ENCODE measurements at regions not wholly inside any gene's neighbourhood (a gene's known extent, or its start where the extent isn't known, plus 50 kb on each side); places are given as distances from the start of the nearest gene placed in this dataset.
"Not testable (repeated sequence)": the region's sequence is repeated elsewhere in the genome, so short reads cannot be mapped to it uniquely, and the experiment has no call there.

GRCh38 chr5:62896121-62896893 is 317.7 kb downstream of the LRRC70 start:
- Histone ChIP-seq H3K27me3 (no peaks in the 10 kb centered on the region), H3K9me3 (no peaks in the 10 kb centered on the region), H3K4me3 (no peak overlapping the region), H3K27ac (no peak overlapping the region), H3K4me1 (no peaks in the 10 kb centered on the region), H3K36me3 (no peaks in the 10 kb centered on the region)
- TF ChIP-seq CTCF (IDR thresholded peaks at IDR 0.05): no peak
- intact Hi-C loops (cut with DNase I; ENCODE audit: low total_unique reads): no loop called here
- DNase-seq: no peak

DNA sequence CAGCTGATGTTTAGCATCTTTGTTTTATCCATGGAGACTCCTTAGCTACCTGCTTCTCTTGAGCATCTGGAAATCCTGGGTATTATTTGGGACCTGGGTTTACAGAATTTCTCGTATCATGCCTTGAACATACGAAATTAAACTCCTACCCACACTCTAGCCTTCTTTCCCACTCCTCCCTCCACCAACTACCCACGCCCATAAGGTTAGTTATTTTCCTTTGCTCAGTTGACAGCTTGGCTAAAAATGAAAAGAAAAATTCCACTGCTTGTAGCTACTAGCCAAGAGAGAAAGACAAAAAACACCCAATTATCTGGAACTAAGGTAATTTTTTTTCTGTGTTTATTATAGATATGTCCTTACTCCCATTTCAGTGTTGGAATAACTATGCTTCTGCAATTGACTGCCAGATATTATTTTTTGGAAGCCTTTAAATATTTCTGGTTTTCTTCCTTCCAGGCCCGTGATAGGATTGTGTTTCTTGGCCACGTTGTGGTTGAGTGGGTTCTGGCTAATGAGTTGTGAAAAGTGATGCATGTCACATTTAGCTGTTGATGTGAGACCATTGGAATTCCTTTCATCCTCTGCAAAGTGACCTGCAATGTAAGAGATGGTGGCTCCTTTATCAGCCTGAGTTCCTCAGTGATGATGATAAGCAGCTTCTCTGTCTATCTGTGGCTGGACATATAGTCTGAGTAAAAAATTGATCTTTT is 308.1 kb downstream of the LRRC70 start:
- Histone ChIP-seq H3K27ac (no peak overlapping the region), H3K36me3 (no peaks in the 10 kb centered on the region), H3K4me3 (no peak overlapping the region), H3K9me3 (no peaks in the 10 kb centered on the region), H3K4me1 (peaks cover 0 to 19% (median 2%) of the 10 kb centered on the region in 4 donors), H3K27me3 (no peaks in the 10 kb centered on the region)
- no peak for TF ChIP-seq CTCF (IDR thresholded peaks at IDR 0.05)
- intact Hi-C loops (cut with DNase I; ENCODE audit: low total_unique reads): no loop called here
- DNase-seq: no peak

- H3K9me3 ChIP-seq; H3K27me3 ChIP-seq; H3K36me3 ChIP-seq; H3K27ac ChIP-seq; DNase-seq; intact Hi-C loops (cut with DNase I; ENCODE audit: low total_unique reads); H3K4me3 ChIP-seq; H3K4me1 ChIP-seq: not testable (repeated sequence)
These were observed 258.7 kb downstream of the LRRC70 start for GRCh38 chr5:62837330-62837729.

GRCh38 chr5:62829604-62829986 is 251.0 kb downstream of the LRRC70 start:
- DNase-seq: no peak
- no peak for TF ChIP-seq CTCF (IDR thresholded peaks at IDR 0.05)
- H3K9me3 ChIP-seq: peaks cover 0 to 10% (median 0%) of the 10 kb centered on the region in 3 donors
- H3K27ac ChIP-seq: no peak overlapping the region
- H3K27me3 ChIP-seq: no peaks in the 10 kb centered on the region
- no peaks in the 10 kb centered on the region for H3K4me1 ChIP-seq
- H3K4me3 ChIP-seq: no peak overlapping the region
- intact Hi-C loops (cut with DNase I; ENCODE audit: low total_unique reads): no loop called here
- no peaks in the 10 kb centered on the region for H3K36me3 ChIP-seq

- DNase-seq: no peak
- TF ChIP-seq CTCF (IDR thresholded peaks at IDR 0.05): no peak
- Histone ChIP-seq H3K4me1 (no peaks in the 10 kb centered on the region), H3K27me3 (no peaks in the 10 kb centered on the region), H3K36me3 (no peaks in the 10 kb centered on the region), H3K4me3 (no peak overlapping the region), H3K9me3 (peaks cover 0 to 10% (median 0%) of the 10 kb centered on the region in 3 donors), H3K27ac (no peak overlapping the region)
- intact Hi-C loops (cut with DNase I; ENCODE audit: low total_unique reads): no loop called here
These were observed 250.4 kb downstream of the LRRC70 start for GRCh38 chr5:62828742-62829603.

All from tibial artery (tissue), 4 donors.